Erythroblast (primary cell): ENCODE measurements at regions not wholly inside any gene's neighbourhood (a gene's known extent, or its start where the extent isn't known, plus 50 kb on each side); places are given as distances from the start of the nearest gene placed in this dataset.

Experiments
- GATA1 ChIP-seq: IDR thresholded peaks from 2 replicates; pipeline ENCODE4 v1.6.1; 2011; ENCODE audit warnings: low read depth, mild to moderate bottlenecking, control low read depth, low read length, moderate library complexity
- POLR2A ChIP-seq: IDR thresholded peaks from 2 replicates; pipeline ENCODE4 v1.6.1; 2011; ENCODE audit warnings: mild to moderate bottlenecking, low read length

DNA sequence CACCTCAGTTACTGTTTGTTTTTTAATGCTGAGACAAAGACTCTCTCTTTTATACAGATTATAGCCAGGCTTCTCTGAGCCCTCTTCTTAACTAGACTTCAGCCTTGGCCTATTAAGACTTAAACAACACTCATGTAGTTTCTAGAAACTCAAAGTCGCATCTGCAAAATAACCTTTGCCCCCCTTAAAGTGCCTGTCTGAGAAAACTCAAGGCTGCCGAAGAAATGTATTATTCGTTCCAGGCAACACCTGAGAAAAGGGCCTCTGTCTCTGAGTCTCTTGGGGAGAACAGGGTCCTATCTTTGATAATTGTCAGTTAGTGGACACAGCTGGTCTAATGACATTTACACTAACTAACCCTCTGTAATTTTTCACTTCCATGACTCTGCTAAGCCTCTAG is 60.8 kb upstream of the HPGD start:
- TF ChIP-seq POLR2A (no peak), GATA1 (no peak)
